ENCODE measurements at regions not wholly inside any gene's neighbourhood (a gene's known extent, or its start where the extent isn't known, plus 50 kb on each side); places are given as distances from the start of the nearest gene placed in this dataset.

DNA sequence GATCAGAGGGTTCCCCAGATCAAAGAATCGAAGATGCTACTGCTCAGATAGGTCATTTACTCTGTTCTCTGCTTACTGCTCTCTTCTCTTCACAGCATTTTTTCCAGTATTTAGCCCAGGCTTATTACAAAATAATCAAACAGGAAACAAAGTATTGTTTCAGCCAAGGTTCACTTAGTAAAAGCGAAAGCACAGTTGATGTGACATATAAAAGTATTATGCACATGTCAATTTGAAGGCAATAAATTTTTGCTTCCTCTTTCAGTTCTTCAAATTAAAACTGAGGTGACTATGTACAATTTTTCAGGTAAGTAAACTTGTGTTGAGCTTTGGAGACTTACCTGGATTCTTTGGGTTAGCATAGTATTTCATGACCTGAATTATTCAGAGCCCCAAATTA lies 262.8 kb upstream of the CHST9 start:
- Histone ChIP-seq H3K27ac (ENCODE audit: insufficient read depth, low read depth, low read length) (no peak overlapping the region), H4K20me1 (replicated peaks; ENCODE audit: control insufficient read depth, extremely low read depth, insufficient read depth, low read length) (no peaks in the 10 kb centered on the region), H3K4me3 (replicated peaks in 1 of 3; ENCODE audit: insufficient read depth in 1 of 3, low read depth in 1 of 3, low read length in 3 of 3) (no peak overlapping the region), H3K27me3 (ENCODE audit: control insufficient read depth in 2 of 2, insufficient read depth in 2 of 2, low read length in 2 of 2) (no peaks in the 10 kb centered on the region), H3K4me2 (ENCODE audit: insufficient read depth, low read length) (no peak overlapping the region), H3K9me3 (replicated peaks; ENCODE audit: control insufficient read depth, insufficient read depth, low read length) (no peaks in the 10 kb centered on the region), H2AFZ (ENCODE audit: low read depth, low read length) (no peak overlapping the region), H3K9me1 (replicated peaks; ENCODE audit: control insufficient read depth, extremely low read depth, insufficient read depth, low read length) (no peaks in the 10 kb centered on the region), H3K36me3 (ENCODE audit: control insufficient read depth in 2 of 2, extremely low read depth in 1 of 2, insufficient read depth in 2 of 2, low read length in 2 of 2) (no peaks in the 10 kb centered on the region), H3K79me2 (ENCODE audit: control insufficient read depth, insufficient read depth, low read length) (no peaks in the 10 kb centered on the region), H3K9ac (replicated peaks; ENCODE audit: extremely low read depth, insufficient read depth, low read length) (no peak overlapping the region), H3K4me1 (ENCODE audit: control insufficient read depth, extremely low read depth, insufficient read depth, low read length) (no peaks in the 10 kb centered on the region)
- DNase-seq (ENCODE audit: low read depth, low spot score) (no peak), FAIRE-seq (no peak)
- intact Hi-C loops (cut with micrococcal nuclease): no loop called here
- TF ChIP-seq POLR2A (IDR thresholded peaks at IDR 0.05; ENCODE audit: low read depth, low read length): no peak
- TF ChIP-seq FOS (IDR thresholded peaks at IDR 0.05; ENCODE audit: borderline replicate concordance, insufficient read depth, low read length): no peak
- TF ChIP-seq, protein P1, sequence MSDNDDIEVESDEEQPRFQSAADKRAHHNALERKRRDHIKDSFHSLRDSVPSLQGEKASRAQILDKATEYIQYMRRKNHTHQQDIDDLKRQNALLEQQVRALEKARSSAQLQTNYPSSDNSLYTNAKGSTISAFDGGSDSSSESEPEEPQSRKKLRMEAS (IDR thresholded peaks at IDR 0.05; ENCODE audit: insufficient read depth, insufficient read length): no peak
- TF ChIP-seq, protein P2, sequence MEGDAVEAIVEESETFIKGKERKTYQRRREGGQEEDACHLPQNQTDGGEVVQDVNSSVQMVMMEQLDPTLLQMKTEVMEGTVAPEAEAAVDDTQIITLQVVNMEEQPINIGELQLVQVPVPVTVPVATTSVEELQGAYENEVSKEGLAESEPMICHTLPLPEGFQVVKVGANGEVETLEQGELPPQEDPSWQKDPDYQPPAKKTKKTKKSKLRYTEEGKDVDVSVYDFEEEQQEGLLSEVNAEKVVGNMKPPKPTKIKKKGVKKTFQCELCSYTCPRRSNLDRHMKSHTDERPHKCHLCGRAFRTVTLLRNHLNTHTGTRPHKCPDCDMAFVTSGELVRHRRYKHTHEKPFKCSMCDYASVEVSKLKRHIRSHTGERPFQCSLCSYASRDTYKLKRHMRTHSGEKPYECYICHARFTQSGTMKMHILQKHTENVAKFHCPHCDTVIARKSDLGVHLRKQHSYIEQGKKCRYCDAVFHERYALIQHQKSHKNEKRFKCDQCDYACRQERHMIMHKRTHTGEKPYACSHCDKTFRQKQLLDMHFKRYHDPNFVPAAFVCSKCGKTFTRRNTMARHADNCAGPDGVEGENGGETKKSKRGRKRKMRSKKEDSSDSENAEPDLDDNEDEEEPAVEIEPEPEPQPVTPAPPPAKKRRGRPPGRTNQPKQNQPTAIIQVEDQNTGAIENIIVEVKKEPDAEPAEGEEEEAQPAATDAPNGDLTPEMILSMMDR (IDR thresholded peaks at IDR 0.05; ENCODE audit: extremely low read depth in 1 of 2, insufficient read depth in 1 of 2, low read depth in 1 of 2, low read length in 2 of 2): no peak
- no peak for TF ChIP-seq EZH2 (IDR thresholded peaks at IDR 0.05; ENCODE audit: borderline replicate concordance, low read depth, low read length, severe bottlenecking)
- TF ChIP-seq POLR2AphosphoS5 (IDR thresholded peaks at IDR 0.05; ENCODE audit: insufficient read depth, low read depth, low read length): no peak
- POLR2A ChIA-PET: no interaction called here
- CTCF ChIA-PET: no interaction called here
- dilution Hi-C loops (cut with MboI; ENCODE audit: extremely low pct_ligation_motif_present, low sequenced_read_pairs): no loop called here
- no TSS peak for BruUV-seq (replicated peaks)

DNA sequence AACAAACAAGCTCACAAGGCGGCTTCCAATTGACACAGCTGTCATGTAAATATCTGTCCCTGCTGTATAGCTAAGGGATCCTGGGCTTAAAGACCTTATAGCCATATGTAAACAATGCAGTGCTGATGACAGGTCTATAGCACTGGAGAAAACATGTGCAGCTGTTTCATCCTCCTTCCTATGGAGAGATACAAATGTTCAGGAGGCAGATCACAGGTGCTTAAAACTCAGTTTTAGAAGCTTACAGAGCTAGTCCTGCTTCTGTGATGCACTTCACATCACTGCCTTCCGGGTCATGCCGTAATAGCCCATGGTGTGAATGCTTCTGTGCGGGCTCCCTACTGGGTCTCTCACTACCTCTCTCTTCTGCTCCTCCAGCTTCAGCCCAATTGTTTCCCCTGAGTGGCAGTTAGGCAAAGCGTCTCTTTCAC lies 262.4 kb upstream of the CHST9 start:
- no peaks in the 10 kb centered on the region for H3K36me3 ChIP-seq (ENCODE audit: control insufficient read depth in 2 of 2, extremely low read depth in 1 of 2, insufficient read depth in 2 of 2, low read length in 2 of 2)
- H3K27ac ChIP-seq (ENCODE audit: insufficient read depth, low read depth, low read length): no peak overlapping the region
- no peaks in the 10 kb centered on the region for H4K20me1 ChIP-seq (replicated peaks; ENCODE audit: control insufficient read depth, extremely low read depth, insufficient read depth, low read length)
- POLR2A ChIA-PET: no interaction called here
- no peak overlapping the region for H2AFZ ChIP-seq (ENCODE audit: low read depth, low read length)
- H3K4me1 ChIP-seq (ENCODE audit: control insufficient read depth, extremely low read depth, insufficient read depth, low read length): no peaks in the 10 kb centered on the region
- no peaks in the 10 kb centered on the region for H3K27me3 ChIP-seq (ENCODE audit: control insufficient read depth in 2 of 2, insufficient read depth in 2 of 2, low read length in 2 of 2)
- H3K79me2 ChIP-seq (ENCODE audit: control insufficient read depth, insufficient read depth, low read length): no peaks in the 10 kb centered on the region
- H3K4me2 ChIP-seq (ENCODE audit: insufficient read depth, low read length): no peak overlapping the region
- DNase-seq (ENCODE audit: low read depth, low spot score): no peak
- H3K9me1 ChIP-seq (replicated peaks; ENCODE audit: control insufficient read depth, extremely low read depth, insufficient read depth, low read length): no peaks in the 10 kb centered on the region
- BruUV-seq (replicated peaks): no TSS peak
- no peaks in the 10 kb centered on the region for H3K9me3 ChIP-seq (replicated peaks; ENCODE audit: control insufficient read depth, insufficient read depth, low read length)
- intact Hi-C loops (cut with micrococcal nuclease) (no loop called here), dilution Hi-C loops (cut with MboI; ENCODE audit: extremely low pct_ligation_motif_present, low sequenced_read_pairs) (no loop called here)
- no peak for FAIRE-seq
- no peak overlapping the region for H3K4me3 ChIP-seq (replicated peaks in 1 of 3; ENCODE audit: insufficient read depth in 1 of 3, low read depth in 1 of 3, low read length in 3 of 3)
- no peak for TF ChIP-seq POLR2AphosphoS5 (IDR thresholded peaks at IDR 0.05; ENCODE audit: insufficient read depth, low read depth, low read length)
- no peak overlapping the region for H3K9ac ChIP-seq (replicated peaks; ENCODE audit: extremely low read depth, insufficient read depth, low read length)
- CTCF ChIA-PET: no interaction called here
